Endodermal cell (in vitro differentiated cells): ENCODE measurements at regions not wholly inside any gene's neighbourhood (a gene's known extent, or its start where the extent isn't known, plus 50 kb on each side); places are given as distances from the start of the nearest gene placed in this dataset.

Experiments
- DNase-seq: peaks from one replicate; pipeline ENCODE4 v3.0.0-alpha.2; 2017
- H3K27ac ChIP-seq: 2 replicates; pipeline ENCODE4 v1.5.1; 2013; ENCODE audit warnings: mild to moderate bottlenecking, low read depth, low read length, moderate library complexity
- H3K27me3 ChIP-seq: 2 replicates; pipeline ENCODE4 v1.6.1; 2013; ENCODE audit warnings: mild to moderate bottlenecking, low read length, moderate library complexity; ENCODE audit not compliant: insufficient read depth, control insufficient read depth, poor library complexity, severe bottlenecking
- H3K36me3 ChIP-seq: 2 replicates; pipeline ENCODE4 v1.7.0; 2013; ENCODE audit warnings: mild to moderate bottlenecking, low read length, moderate library complexity; ENCODE audit not compliant: control insufficient read depth, insufficient read depth
- H3K4me1 ChIP-seq: one replicate; pipeline ENCODE4 v1.7.0; 2013; ENCODE audit warnings: low read length; ENCODE audit not compliant: control insufficient read depth, insufficient read depth
- H3K4me3 ChIP-seq: 2 replicates; pipeline ENCODE4 v1.5.1; 2013; ENCODE audit warnings: mild to moderate bottlenecking, low read length, moderate library complexity
- H3K9ac ChIP-seq: 2 replicates; pipeline ENCODE4 v1.6.1; 2013; ENCODE audit warnings: mild to moderate bottlenecking, low read length, moderate library complexity; ENCODE audit not compliant: poor library complexity, severe bottlenecking; ENCODE audit errors: extremely low read depth
- H3K9me3 ChIP-seq: 2 replicates; pipeline ENCODE4 v1.6.1; 2013; ENCODE audit warnings: mild to moderate bottlenecking, low read length, moderate library complexity; ENCODE audit not compliant: control insufficient read depth
- H3K27ac Mint-ChIP-seq: 2 replicates; pipeline ENCODE4 v1.8.0; 2020; ENCODE audit warnings: mixed read lengths
- H3K27me3 Mint-ChIP-seq: 2 replicates; pipeline ENCODE4 v1.8.0; 2021; ENCODE audit warnings: mild to moderate bottlenecking, mixed read lengths; ENCODE audit not compliant: insufficient read depth
- H3K36me3 Mint-ChIP-seq: 2 replicates; pipeline ENCODE4 v1.8.0; 2020; ENCODE audit warnings: low read depth, mixed read lengths
- H3K4me1 Mint-ChIP-seq: 2 replicates; pipeline ENCODE4 v1.8.0; 2020; ENCODE audit warnings: mixed read lengths
- H3K4me3 Mint-ChIP-seq: 2 replicates; pipeline ENCODE4 v1.8.0; 2020; ENCODE audit warnings: mild to moderate bottlenecking, moderate library complexity, mixed read lengths
- H3K9me3 Mint-ChIP-seq: 2 replicates; pipeline ENCODE4 v1.8.0; 2020; ENCODE audit warnings: mild to moderate bottlenecking, mixed read lengths
- WGBS, 2 experiments: methylation state at CpG; one replicate each; pipeline versions ENCODE4 v1.1.5 to v1.1.7; 2013; ENCODE audit warnings: missing lambda C conversion rate in 2 of 2, mixed read lengths in 1 of 2; ENCODE audit not compliant: insufficient coverage in 1 of 2, insufficient read length in 1 of 2; 5-methylcytosine and 5-hydroxymethylcytosine counted together
- TF ChIP-seq, protein P1 (sequence below): fragments of 200-600 bp; sonication (generic); conservative IDR thresholded peaks from 2 replicates; pipeline ENCODE4 v1.5.0; 2021; ENCODE audit warnings: antibody characterized with exemption, mild to moderate bottlenecking

DNA sequence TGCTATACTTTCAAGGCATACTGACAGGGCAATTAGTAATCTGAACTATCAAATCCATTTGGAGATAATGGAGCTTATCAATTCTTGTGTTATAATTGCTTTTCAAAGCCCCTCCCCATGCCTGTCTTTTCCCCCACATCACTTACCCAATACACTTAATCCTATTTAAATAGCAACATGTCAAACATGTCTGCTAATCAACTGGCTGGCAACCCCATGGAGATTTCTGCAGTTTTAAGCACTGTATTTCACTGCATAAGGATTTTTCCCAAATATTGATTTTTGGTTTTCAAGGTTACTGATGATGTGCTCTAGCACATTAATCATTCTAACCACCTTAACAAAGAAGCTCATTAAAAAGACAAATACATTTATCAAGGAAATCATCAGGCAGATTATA, 800.3 kb downstream of the PLA2G4A start:
- no peak overlapping the region for H3K9ac ChIP-seq
- TF ChIP-seq, protein P1, sequence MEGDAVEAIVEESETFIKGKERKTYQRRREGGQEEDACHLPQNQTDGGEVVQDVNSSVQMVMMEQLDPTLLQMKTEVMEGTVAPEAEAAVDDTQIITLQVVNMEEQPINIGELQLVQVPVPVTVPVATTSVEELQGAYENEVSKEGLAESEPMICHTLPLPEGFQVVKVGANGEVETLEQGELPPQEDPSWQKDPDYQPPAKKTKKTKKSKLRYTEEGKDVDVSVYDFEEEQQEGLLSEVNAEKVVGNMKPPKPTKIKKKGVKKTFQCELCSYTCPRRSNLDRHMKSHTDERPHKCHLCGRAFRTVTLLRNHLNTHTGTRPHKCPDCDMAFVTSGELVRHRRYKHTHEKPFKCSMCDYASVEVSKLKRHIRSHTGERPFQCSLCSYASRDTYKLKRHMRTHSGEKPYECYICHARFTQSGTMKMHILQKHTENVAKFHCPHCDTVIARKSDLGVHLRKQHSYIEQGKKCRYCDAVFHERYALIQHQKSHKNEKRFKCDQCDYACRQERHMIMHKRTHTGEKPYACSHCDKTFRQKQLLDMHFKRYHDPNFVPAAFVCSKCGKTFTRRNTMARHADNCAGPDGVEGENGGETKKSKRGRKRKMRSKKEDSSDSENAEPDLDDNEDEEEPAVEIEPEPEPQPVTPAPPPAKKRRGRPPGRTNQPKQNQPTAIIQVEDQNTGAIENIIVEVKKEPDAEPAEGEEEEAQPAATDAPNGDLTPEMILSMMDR = no peak
- H3K4me1 ChIP-seq = no peaks in the 10 kb centered on the region
- H3K9me3 ChIP-seq = peaks cover 50% of the 10 kb centered on the region
- H3K27ac Mint-ChIP-seq = no peak overlapping the region
- H3K36me3 ChIP-seq = peaks cover 3% of the 10 kb centered on the region
- no peak for DNase-seq
- no peaks in the 10 kb centered on the region for H3K27me3 Mint-ChIP-seq
- H3K27me3 ChIP-seq = no peaks in the 10 kb centered on the region
- peaks cover 27% of the 10 kb centered on the region for H3K9me3 Mint-ChIP-seq
- no peak overlapping the region for H3K4me3 Mint-ChIP-seq
- peaks cover 2% of the 10 kb centered on the region for H3K36me3 Mint-ChIP-seq
- H3K27ac ChIP-seq = no peak overlapping the region
- peaks cover 18% of the 10 kb centered on the region for H3K4me1 Mint-ChIP-seq
- H3K4me3 ChIP-seq = no peak overlapping the region

DNA sequence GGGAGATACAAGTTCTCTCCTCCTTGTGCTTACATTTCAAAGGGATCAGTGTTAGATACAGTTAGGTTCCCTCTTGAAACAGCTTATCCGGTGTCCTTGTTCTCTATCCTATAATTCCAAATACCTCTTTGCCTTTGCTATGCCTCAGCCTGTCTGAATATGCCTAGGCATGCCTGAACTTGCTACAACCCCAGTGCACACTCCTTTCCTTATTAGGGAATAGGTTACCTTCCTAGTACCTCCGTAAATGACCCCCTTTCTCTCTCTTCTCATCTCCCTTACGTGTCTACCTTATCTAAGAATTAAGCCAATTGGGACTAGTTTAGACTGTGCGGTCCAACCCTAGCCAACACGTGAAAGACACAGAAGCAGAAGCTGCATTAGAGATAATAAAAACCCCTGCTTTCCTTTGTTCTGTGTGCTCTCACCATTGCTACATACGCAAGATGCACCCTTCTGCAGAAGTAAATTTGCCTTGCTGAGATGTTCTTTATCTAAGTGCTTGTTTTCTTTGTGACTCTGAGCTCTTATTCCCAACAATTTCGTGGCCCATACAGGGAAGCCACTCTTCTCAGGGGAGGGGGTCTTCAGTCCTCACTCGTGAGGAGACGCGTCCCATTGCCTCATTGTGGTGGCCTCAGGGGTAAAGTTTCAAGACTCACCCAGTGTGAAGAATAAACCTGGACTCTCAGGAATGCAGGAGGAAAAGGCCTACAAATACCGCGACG, 802.1 kb downstream of the PLA2G4A start:
- Histone ChIP-seq H3K4me1 (no peaks in the 10 kb centered on the region), H3K36me3 (peaks cover 3% of the 10 kb centered on the region), H3K27ac (no peak overlapping the region), H3K9me3 (peaks cover 36% of the 10 kb centered on the region), H3K4me3 (peak overlapping the region; percentile 47), H3K9ac (no peak overlapping the region), H3K27me3 (no peaks in the 10 kb centered on the region)
- H3K27me3 Mint-ChIP-seq = no peaks in the 10 kb centered on the region
- H3K9me3 Mint-ChIP-seq = peaks cover 27% of the 10 kb centered on the region
- WGBS, 2 experiments = 93% methylated on average over 9 to 13 of the region's 13 CpGs
- no peak overlapping the region for H3K27ac Mint-ChIP-seq
- peaks cover 12% of the 10 kb centered on the region for H3K4me1 Mint-ChIP-seq
- peak; percentile 74 for DNase-seq
- no peak overlapping the region for H3K4me3 Mint-ChIP-seq
- peaks cover 2% of the 10 kb centered on the region for H3K36me3 Mint-ChIP-seq
- TF ChIP-seq, protein P1 = no peak

DNA sequence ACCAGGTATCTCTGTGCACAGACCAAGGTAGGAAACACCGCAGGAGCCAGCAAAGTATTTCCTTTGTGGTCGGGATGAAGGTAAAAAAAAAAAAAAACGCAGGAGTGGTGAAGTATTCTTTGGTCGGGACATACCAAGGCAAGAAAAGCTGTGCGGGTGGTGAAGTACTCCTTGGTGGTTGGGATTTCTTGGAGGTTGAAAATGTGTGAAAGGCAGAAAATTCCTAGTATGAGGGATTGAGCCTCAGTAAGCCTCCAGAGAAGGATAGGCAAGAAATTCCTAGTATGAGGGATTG, 802.6 kb downstream of the PLA2G4A start:
- peaks cover 7% of the 10 kb centered on the region for H3K4me1 Mint-ChIP-seq
- H3K36me3 Mint-ChIP-seq = peaks cover 2% of the 10 kb centered on the region
- Histone ChIP-seq H3K27ac (no peak overlapping the region), H3K4me3 (peak overlapping the region; percentile 15), H3K9me3 (peaks cover 36% of the 10 kb centered on the region), H3K4me1 (no peaks in the 10 kb centered on the region), H3K27me3 (no peaks in the 10 kb centered on the region), H3K36me3 (peaks cover 3% of the 10 kb centered on the region), H3K9ac (no peak overlapping the region)
- 97% methylated on average over 5 of the region's 5 CpGs for WGBS, 2 experiments
- H3K27me3 Mint-ChIP-seq = no peaks in the 10 kb centered on the region
- H3K9me3 Mint-ChIP-seq = peaks cover 27% of the 10 kb centered on the region
- TF ChIP-seq, protein P1 = no peak
- no peak for DNase-seq
- no peak overlapping the region for H3K4me3 Mint-ChIP-seq
- no peak overlapping the region for H3K27ac Mint-ChIP-seq
